Mesothelial cell of epicardium (in vitro differentiated cells): ENCODE measurements at regions not wholly inside any gene's neighbourhood (a gene's known extent, or its start where the extent isn't known, plus 50 kb on each side); places are given as distances from the start of the nearest gene placed in this dataset.

Source experiments
- DNase-seq, 2 experiments: peaks; one replicate each; pipeline ENCODE4 v3.0.0; 2021; ENCODE audit warnings: low spot score in 2 of 2; ENCODE audit not compliant: unreplicated experiment in 2 of 2
- H3K27ac Mint-ChIP-seq: 2 replicates; pipeline ENCODE4 v1.8.0; 2021; ENCODE audit warnings: mixed read lengths
- H3K27me3 Mint-ChIP-seq: 2 replicates; pipeline ENCODE4 v1.8.0; 2021; ENCODE audit warnings: low read depth, mixed read lengths
- H3K36me3 Mint-ChIP-seq: 2 replicates; pipeline ENCODE4 v1.8.0; 2021; ENCODE audit warnings: mixed read lengths
- H3K4me1 Mint-ChIP-seq: 2 replicates; pipeline ENCODE4 v1.8.0; 2021; ENCODE audit warnings: mixed read lengths
- H3K4me3 Mint-ChIP-seq: 2 replicates; pipeline ENCODE4 v1.8.0; 2021; ENCODE audit warnings: mild to moderate bottlenecking, moderate library complexity, mixed read lengths
- H3K9me3 Mint-ChIP-seq: 2 replicates; pipeline ENCODE4 v1.8.0; 2021; ENCODE audit warnings: mixed read lengths
- TF ChIP-seq, protein P1 (sequence below): fragments of 200-600 bp; sonication (generic); IDR thresholded peaks from one replicate; pipeline ENCODE4 v1.5.0; 2021; ENCODE audit warnings: antibody characterized with exemption; ENCODE audit not compliant: unreplicated experiment

- no peaks in the 10 kb centered on the region for H3K27me3 Mint-ChIP-seq
- DNase-seq = no peak
- no peak overlapping the region for H3K27ac Mint-ChIP-seq
- no peaks in the 10 kb centered on the region for H3K9me3 Mint-ChIP-seq
- H3K36me3 Mint-ChIP-seq = no peaks in the 10 kb centered on the region
- no peak overlapping the region for H3K4me3 Mint-ChIP-seq
- H3K4me1 Mint-ChIP-seq = peaks cover 2% of the 10 kb centered on the region
- TF ChIP-seq, protein P1, sequence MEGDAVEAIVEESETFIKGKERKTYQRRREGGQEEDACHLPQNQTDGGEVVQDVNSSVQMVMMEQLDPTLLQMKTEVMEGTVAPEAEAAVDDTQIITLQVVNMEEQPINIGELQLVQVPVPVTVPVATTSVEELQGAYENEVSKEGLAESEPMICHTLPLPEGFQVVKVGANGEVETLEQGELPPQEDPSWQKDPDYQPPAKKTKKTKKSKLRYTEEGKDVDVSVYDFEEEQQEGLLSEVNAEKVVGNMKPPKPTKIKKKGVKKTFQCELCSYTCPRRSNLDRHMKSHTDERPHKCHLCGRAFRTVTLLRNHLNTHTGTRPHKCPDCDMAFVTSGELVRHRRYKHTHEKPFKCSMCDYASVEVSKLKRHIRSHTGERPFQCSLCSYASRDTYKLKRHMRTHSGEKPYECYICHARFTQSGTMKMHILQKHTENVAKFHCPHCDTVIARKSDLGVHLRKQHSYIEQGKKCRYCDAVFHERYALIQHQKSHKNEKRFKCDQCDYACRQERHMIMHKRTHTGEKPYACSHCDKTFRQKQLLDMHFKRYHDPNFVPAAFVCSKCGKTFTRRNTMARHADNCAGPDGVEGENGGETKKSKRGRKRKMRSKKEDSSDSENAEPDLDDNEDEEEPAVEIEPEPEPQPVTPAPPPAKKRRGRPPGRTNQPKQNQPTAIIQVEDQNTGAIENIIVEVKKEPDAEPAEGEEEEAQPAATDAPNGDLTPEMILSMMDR = no peak
Measured at GRCh38 chr13:82257790-82258507, 1624.3 kb downstream of the SLITRK1 start.

GRCh38 chr13:82248762-82249161 is 1633.5 kb downstream of the SLITRK1 start:
- TF ChIP-seq, protein P1 = no peak

DNA sequence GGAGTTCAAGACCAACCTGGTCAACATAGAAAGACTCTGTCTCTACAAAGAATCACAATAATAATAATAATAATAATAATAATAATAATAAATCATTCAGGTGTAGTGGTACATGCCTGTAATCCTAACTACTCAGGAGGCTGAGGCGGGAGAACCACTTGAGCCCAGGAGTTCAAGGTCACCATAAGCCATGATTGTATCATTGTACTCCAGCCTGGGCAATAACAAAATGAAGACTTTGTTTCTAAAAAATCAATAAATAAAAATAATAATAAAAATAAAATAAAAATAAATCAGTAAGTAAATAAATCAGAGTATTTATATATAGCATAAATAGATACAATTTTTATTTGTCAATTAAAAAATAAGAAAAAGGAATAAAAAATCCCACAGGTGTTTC is 1636.4 kb downstream of the SLITRK1 start:
- Mint-ChIP-seq H3K9me3 (no peaks in the 10 kb centered on the region), H3K27ac (no peak overlapping the region), H3K36me3 (no peaks in the 10 kb centered on the region), H3K27me3 (no peaks in the 10 kb centered on the region), H3K4me1 (peaks cover 12% of the 10 kb centered on the region), H3K4me3 (no peak overlapping the region)
- DNase-seq = no peak
- TF ChIP-seq, protein P1 = no peak

More at GRCh38 chr13:82248762-82249161, 1633.5 kb downstream of the SLITRK1 start:
- DNase-seq = no peak
- H3K4me1 Mint-ChIP-seq = peaks cover 8% of the 10 kb centered on the region
- H3K27me3 Mint-ChIP-seq = no peaks in the 10 kb centered on the region
- H3K36me3 Mint-ChIP-seq = no peaks in the 10 kb centered on the region
- H3K4me3 Mint-ChIP-seq = no peak overlapping the region
- no peak overlapping the region for H3K27ac Mint-ChIP-seq
- H3K9me3 Mint-ChIP-seq = no peaks in the 10 kb centered on the region

- TF ChIP-seq, protein P1 = no peak
- Mint-ChIP-seq H3K4me1 (no peaks in the 10 kb centered on the region), H3K4me3 (no peak overlapping the region), H3K9me3 (peaks cover 10% of the 10 kb centered on the region), H3K27me3 (no peaks in the 10 kb centered on the region), H3K36me3 (peaks cover 3% of the 10 kb centered on the region), H3K27ac (no peak overlapping the region)
- no peak for DNase-seq
Measured at GRCh38 chr13:82224806-82225205, 1657.5 kb downstream of the SLITRK1 start.

- no peak overlapping the region for H3K4me3 Mint-ChIP-seq
- H3K36me3 Mint-ChIP-seq = no peaks in the 10 kb centered on the region
- no peaks in the 10 kb centered on the region for H3K9me3 Mint-ChIP-seq
- H3K27ac Mint-ChIP-seq = no peak overlapping the region
- no peaks in the 10 kb centered on the region for H3K27me3 Mint-ChIP-seq
- H3K4me1 Mint-ChIP-seq = no peaks in the 10 kb centered on the region
- TF ChIP-seq, protein P1 = no peak
- no peak for DNase-seq
Measured at GRCh38 chr13:82221621-82222020, 1660.7 kb downstream of the SLITRK1 start.
